Colonic mucosa (tissue), 4 donors: ENCODE measurements at regions not wholly inside any gene's neighbourhood (a gene's known extent, or its start where the extent isn't known, plus 50 kb on each side); places are given as distances from the start of the nearest gene placed in this dataset.

Experiments used
- DNase-seq: peaks from one replicate; pipeline ENCODE4 v3.0.0-alpha.2; 2020
- H3K27ac ChIP-seq: fragments of 200-600 bp; one replicate; pipeline ENCODE4 v1.8.0; 2021
- H3K27me3 ChIP-seq: fragments of 200-600 bp; one replicate; pipeline ENCODE4 v1.8.0; 2021
- H3K36me3 ChIP-seq: fragments of 200-600 bp; one replicate; pipeline ENCODE4 v1.8.0; 2021
- H3K4me1 ChIP-seq: fragments of 200-600 bp; one replicate; pipeline ENCODE4 v1.8.0; 2021; ENCODE audit warnings: mild to moderate bottlenecking
- H3K4me3 ChIP-seq: fragments of 200-600 bp; one replicate; pipeline ENCODE4 v1.8.0; 2021
- H3K9ac ChIP-seq, 2 donors: one replicate each; pipeline ENCODE4 v1.7.0; 2013; ENCODE audit warnings: control low read depth in 2 of 2, low read depth in 2 of 2, low read length in 2 of 2
- H3K9me3 ChIP-seq: fragments of 200-600 bp; one replicate; pipeline ENCODE4 v1.8.0; 2021
- CTCF ChIP-seq: fragments of 200-600 bp; IDR thresholded peaks from one replicate; pipeline ENCODE4 v1.8.0; 2022; ENCODE audit warnings: antibody characterized with exemption, mild to moderate bottlenecking
- intact Hi-C: fragments of 100-400 bp; cut with DNase I; formaldehyde crosslinking; loops from one replicate; pipeline ENCODE4 v1.14.1; 2022
- donor health status: healthy.
- donor health status: DM: no; HTN: no; CAD: no.
- donor health status: DM: no; HTN: no; CAD: no.

DNA sequence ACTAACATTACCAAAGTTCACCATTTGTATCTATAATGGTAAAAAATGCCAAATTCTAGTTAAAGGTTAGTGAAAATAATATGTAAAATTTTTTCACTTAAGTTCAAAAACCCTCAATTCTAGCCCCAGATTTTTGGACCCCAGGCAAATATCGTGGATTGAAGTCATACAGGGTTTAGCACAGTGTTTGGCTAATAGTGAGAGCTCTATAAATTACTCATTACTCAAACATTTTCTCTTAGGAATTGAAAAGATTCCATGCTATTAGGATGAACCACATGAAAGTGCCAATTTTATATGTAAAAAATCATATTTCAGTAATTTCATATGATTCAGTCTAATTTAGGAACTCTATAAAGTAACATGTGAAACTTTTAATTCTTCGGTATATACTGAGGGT is 170.3 kb upstream of the PREP start:
- TF ChIP-seq CTCF = no peak
- intact Hi-C loops = no loop called here
- Histone ChIP-seq H3K4me1 (no peaks in the 10 kb centered on the region), H3K9me3 (no peaks in the 10 kb centered on the region), H3K36me3 (no peaks in the 10 kb centered on the region), H3K9ac (no peak overlapping the region), H3K27ac (no peak overlapping the region), H3K4me3 (no peak overlapping the region), H3K27me3 (no peaks in the 10 kb centered on the region)
- no peak for DNase-seq

DNA sequence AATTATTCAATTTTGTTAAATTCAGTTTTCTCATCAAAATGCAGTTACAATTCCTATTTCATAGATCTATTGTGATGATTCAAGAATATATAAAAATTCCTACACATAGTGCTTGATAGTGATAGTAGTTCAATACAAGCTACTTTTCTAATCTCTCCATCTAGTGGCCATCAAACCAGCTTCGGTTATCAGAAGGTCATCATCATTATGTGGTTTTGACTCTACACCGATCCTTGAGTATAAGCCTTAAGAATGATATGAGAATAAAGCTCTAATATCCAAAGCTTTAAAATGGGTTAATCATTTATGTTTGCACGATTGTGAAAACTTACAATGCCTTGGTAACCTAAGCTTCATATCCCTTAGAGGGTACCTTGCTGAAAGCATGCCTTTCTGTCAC is 167.5 kb upstream of the PREP start:
- H3K4me1 ChIP-seq = peaks cover 6% of the 10 kb centered on the region
- H3K27me3 ChIP-seq = no peaks in the 10 kb centered on the region
- H3K36me3 ChIP-seq = no peaks in the 10 kb centered on the region
- H3K4me3 ChIP-seq = no peak overlapping the region
- TF ChIP-seq CTCF = no peak
- no peak for DNase-seq
- no peaks in the 10 kb centered on the region for H3K9me3 ChIP-seq
- H3K27ac ChIP-seq = no peak overlapping the region
- no peak overlapping the region for H3K9ac ChIP-seq
- intact Hi-C loops = no loop called here

DNA sequence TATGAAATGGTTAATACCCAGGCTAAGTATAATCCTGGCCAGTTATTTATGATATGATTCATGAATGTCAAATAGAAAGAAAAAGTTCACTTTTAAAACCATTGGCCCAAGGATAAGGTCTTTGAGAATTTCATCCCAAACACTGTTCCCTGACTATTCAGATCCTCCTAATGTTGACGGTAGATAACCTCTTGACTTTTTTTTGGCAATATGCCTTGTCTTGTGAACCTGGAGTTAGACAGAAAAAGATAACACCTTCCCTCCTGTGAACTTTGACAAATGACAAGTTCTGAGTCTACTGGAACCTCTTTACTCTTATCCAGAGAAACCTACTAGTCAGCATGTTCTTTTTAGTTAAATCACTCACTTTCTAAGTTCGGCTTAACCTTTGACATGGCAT is 166.8 kb upstream of the PREP start:
- Histone ChIP-seq H3K9me3 (no peaks in the 10 kb centered on the region), H3K4me1 (peaks cover 6% of the 10 kb centered on the region), H3K27me3 (no peaks in the 10 kb centered on the region), H3K9ac (no peak overlapping the region), H3K27ac (no peak overlapping the region), H3K4me3 (no peak overlapping the region), H3K36me3 (no peaks in the 10 kb centered on the region)
- TF ChIP-seq CTCF = no peak
- intact Hi-C loops = no loop called here
- DNase-seq = no peak

GRCh38 chr6:105568751-105569150 is 165.9 kb upstream of the PREP start:
- TF ChIP-seq CTCF = no peak
- no peak for DNase-seq
- intact Hi-C loops = no loop called here

DNA sequence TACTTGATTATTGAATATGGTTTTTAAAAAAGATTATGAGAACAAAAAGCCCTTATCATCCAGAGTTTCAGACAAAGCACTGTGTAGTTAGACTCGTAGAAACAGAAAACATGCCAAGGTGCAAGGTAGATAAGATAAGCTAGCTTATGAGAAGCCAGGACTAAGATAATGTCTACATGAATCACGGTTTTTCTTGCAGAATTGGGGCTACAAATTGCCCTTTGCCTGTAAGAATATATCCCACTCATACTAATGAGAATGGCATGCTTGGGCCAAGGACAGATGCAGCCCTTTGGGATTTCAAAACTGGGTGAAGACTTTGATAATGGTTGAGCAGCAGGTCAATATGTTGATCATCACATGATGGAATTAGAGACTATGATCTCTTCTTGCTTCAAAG is 165.3 kb upstream of the PREP start:
- no peaks in the 10 kb centered on the region for H3K9me3 ChIP-seq
- no peak overlapping the region for H3K4me3 ChIP-seq
- H3K27ac ChIP-seq = no peak overlapping the region
- DNase-seq = no peak
- H3K4me1 ChIP-seq = peaks cover 6% of the 10 kb centered on the region
- no peaks in the 10 kb centered on the region for H3K36me3 ChIP-seq
- no peak overlapping the region for H3K9ac ChIP-seq
- intact Hi-C loops = no loop called here
- TF ChIP-seq CTCF = no peak
- no peaks in the 10 kb centered on the region for H3K27me3 ChIP-seq

More at GRCh38 chr6:105568751-105569150, 165.9 kb upstream of the PREP start:
- Histone ChIP-seq H3K4me3 (no peak overlapping the region), H3K27ac (no peak overlapping the region), H3K9me3 (no peaks in the 10 kb centered on the region), H3K4me1 (peaks cover 6% of the 10 kb centered on the region), H3K36me3 (no peaks in the 10 kb centered on the region), H3K9ac (no peak overlapping the region), H3K27me3 (no peaks in the 10 kb centered on the region)

DNA sequence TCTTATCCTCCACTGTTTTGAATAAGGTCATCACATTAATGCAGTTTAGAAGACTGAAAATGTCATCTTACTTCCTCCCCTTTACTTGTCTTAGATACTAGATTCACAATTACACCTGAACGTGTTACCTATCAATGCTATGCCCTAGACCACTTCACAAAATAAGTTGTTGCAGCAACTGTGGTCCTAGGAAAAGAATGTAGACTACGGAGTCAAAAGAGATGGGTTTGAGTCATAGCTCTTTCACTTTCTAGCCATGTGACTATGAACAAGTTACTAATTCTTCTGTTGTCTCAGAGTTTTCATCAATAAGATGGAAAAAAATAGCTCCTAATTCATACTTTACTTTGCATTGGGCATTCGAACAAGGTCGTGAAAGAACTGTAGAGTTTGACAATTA is 164.3 kb upstream of the PREP start:
- Histone ChIP-seq H3K9me3 (no peaks in the 10 kb centered on the region), H3K4me1 (peaks cover 6% of the 10 kb centered on the region), H3K9ac (no peak overlapping the region), H3K27me3 (no peaks in the 10 kb centered on the region), H3K27ac (no peak overlapping the region), H3K36me3 (no peaks in the 10 kb centered on the region), H3K4me3 (no peak overlapping the region)
- intact Hi-C loops = no loop called here
- no peak for DNase-seq
- TF ChIP-seq CTCF = no peak
